Middle frontal gyrus (tissue), 1 donor: ENCODE measurements at regions not wholly inside any gene's neighbourhood (a gene's known extent, or its start where the extent isn't known, plus 50 kb on each side); places are given as distances from the start of the nearest gene placed in this dataset.

Experiments used
- DNase-seq: peaks from one replicate; pipeline ENCODE4 v3.0.0-alpha.2; 2015; ENCODE audit warnings: low spot score; ENCODE audit errors: extremely low spot score

GRCh38 chr10:121098211-121098610 lies 247.0 kb downstream of the WDR11 start:
- DNase-seq = no peak

DNA sequence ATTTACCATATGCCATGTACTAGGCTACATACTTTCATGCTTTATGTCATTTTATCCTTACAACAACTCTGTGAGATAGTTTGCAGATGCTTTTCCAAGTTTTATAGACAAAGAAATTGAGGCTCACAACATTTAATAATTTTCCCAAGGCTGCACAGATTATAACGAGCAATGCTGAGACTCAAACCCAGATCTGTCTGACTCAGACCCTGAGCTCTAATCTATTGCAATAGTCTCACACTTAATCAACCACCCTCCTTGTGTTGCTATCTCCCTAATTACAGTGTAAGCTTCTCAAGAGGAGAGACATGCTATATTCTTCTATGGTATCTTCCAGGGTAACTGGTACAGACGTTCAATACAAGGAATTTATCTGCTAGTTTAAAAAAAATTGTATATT lies 247.6 kb downstream of the WDR11 start:
- no peak for DNase-seq

DNA sequence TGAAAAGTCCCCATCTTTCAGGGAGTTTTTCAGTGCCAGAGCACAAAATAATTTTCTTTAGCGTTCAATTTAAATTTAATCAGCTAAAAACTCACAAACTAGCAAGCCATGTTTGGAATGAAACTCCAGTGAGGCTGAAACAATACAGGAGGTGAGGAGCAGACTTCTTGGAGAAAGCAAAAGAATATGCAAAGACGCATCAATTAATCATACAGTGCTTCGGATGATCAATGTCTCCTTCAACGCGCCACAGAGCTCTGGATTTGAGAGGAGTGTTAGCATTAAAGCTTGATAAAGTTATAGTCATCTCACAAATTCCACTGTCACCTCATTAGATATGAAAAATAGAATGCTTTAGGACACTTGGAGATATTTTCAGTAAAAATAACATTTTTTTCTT lies 248.0 kb downstream of the WDR11 start:
- DNase-seq = no peak

- DNase-seq = no peak
These were observed 248.4 kb downstream of the WDR11 start for GRCh38 chr10:121099592-121099991.

- no peak for DNase-seq
These were observed 250.4 kb downstream of the WDR11 start for GRCh38 chr10:121101561-121101960.

- DNase-seq = no peak
These were observed 251.5 kb downstream of the WDR11 start for GRCh38 chr10:121102706-121103105.

DNA sequence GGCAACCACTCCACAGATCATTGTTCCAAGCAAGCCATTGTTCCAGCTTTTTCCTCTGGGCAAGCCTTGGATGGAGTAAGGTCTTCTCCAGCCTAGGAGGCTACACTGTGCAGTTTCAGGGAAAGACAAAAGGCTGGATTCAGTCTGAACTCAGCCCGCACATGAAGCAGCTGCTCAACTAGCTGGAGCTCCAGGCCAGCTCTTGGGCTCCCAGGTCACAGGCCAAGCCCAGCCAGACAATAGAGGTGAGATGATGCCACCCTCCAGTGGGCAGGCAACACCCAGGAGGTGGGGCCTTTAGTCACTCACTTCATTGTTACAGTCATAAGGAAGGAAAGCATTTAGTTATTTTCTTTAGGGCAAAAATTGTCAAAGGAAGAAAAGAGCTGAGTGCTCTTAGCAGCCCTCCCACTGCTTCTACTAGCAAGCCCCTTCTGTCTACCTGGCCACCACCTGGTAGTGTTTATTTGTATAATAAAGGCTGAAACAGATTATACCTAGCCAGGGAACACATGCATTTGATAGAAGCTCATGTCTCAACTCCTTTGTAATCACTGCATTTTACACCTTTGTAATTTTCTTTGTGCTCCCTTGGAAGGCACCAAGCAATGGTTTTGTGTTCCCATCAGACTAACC lies 253.4 kb downstream of the WDR11 start:
- no peak for DNase-seq

DNA sequence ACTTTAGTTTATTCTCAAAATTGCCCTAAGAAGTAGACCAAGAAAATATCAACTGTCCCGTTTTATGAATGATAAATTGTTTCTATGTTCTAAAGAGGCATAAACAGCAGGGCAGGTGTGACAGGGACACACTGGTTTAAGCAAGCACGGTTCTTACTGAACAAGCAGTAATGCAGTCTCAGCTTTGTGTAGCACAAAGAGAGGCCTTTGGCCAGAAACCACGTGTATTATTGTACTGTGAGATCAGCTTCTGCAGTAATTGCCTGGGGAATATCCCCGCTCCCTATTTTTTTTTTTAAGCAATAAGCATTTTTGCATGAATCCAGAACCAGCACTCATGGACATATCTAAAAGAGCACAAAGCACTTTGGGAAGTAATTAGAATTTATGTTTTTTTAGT lies 255.4 kb downstream of the WDR11 start:
- DNase-seq = no peak

GRCh38 chr10:121108051-121108450 lies 256.9 kb downstream of the WDR11 start:
- no peak for DNase-seq

- DNase-seq = no peak
These were observed 259.2 kb downstream of the WDR11 start for GRCh38 chr10:121110369-121110768.

GRCh38 chr10:121112136-121112535 lies 261.0 kb downstream of the WDR11 start:
- no peak for DNase-seq

- DNase-seq = no peak
These were observed 261.6 kb downstream of the WDR11 start for GRCh38 chr10:121112579-121113384.

DNA sequence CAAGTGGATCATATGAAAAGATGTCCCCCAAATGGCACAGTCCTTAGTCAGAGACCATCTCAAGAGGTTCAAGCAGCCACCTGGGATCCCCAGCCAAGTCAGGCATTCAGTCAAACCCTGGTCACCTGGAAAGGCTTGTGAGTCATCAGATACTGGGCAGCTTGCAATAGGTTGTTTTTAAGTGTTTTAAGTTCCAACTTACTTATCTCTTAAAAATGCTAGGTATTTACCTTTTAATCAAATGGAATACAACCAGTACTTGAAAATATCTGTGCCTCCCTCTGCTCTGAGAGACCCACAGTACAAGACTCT lies 262.2 kb downstream of the WDR11 start:
- no peak for DNase-seq

- no peak for DNase-seq
These were observed 262.7 kb downstream of the WDR11 start for GRCh38 chr10:121113911-121114310.

DNA sequence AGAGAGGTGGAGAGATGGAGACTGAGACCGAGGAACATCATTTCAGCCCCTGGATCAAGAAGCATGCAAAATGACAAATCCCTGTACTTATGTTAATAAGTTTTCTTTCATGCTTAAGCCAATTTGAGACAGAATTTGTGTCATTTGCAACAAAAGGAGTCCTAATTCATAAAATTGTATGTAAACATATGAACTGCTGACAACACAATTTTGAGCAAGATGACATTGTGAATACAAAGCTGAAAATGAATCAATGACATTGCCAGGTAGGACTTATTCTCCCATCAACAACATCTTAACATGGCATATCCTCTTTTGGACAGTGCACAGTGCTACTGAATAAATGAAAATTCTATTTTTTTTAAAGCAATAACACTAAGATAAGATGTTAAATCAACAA lies 264.0 kb downstream of the WDR11 start:
- DNase-seq = no peak

- DNase-seq = no peak
These were observed 270.3 kb downstream of the WDR11 start for GRCh38 chr10:121121462-121121861.

GRCh38 chr10:121127151-121127906 lies 276.2 kb downstream of the WDR11 start:
- DNase-seq = no peak

- DNase-seq = no peak
These were observed 277.0 kb downstream of the WDR11 start for GRCh38 chr10:121128164-121128563.

- no peak for DNase-seq
These were observed 278.1 kb downstream of the WDR11 start for GRCh38 chr10:121129266-121129665.

DNA sequence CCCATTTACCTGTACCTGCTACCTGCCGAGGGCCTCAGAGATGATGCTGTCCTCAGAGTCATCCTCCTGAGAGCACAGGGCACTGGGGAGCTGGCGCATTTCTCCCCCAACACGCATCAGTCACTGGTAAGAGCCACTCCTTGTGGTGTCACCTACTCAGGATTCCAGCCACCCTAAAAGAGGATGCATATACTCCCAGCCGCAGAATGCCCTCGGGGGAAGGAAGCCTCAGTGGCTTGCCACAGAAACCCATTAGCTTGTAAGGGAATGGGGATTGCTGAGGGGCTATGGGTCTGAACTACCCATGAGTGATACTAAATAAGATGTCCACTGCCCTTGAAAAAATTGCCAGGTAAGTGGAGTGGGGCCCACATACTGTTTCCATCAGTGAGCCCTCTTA lies 279.2 kb downstream of the WDR11 start:
- DNase-seq = no peak

DNA sequence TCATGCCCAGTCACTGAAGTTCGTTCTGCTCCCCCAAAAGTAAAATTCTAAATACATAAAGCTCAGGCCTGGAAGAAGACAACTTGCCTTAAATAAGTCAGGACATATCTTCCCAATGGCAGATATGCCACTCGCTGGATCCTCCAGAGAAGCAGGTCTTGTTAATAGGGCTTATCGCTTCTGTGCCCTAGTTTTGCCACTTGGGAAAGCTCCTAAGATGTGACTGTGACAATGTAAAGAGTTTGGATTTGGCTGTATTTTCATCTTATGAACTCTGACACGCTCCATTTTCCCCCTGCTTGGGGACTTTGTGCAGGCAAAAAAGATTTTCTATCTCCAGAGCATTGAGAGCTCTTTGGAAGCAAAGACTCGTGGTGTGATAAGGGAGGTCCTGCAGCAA lies 279.9 kb downstream of the WDR11 start:
- no peak for DNase-seq

- no peak for DNase-seq
These were observed 280.5 kb downstream of the WDR11 start for GRCh38 chr10:121131426-121132265.
